Panc1 (cell line): ENCODE measurements at regions not wholly inside any gene's neighbourhood (a gene's known extent, or its start where the extent isn't known, plus 50 kb on each side); places are given as distances from the start of the nearest gene placed in this dataset.

Source experiments
- CTCF ChIP-seq: fragments of 450-650 bp; IDR thresholded peaks from 2 replicates; pipeline ENCODE4 v1.5.1; 2017; ENCODE audit warnings: mild to moderate bottlenecking
- REST ChIP-seq, 2 experiments: IDR thresholded peaks; 2 replicates each; pipeline ENCODE4 v1.6.1; 2011 to 2012; ENCODE audit warnings: low read depth in 2 of 2, control low read depth in 1 of 2, low read length in 1 of 2, mild to moderate bottlenecking in 1 of 2, moderate library complexity in 1 of 2; ENCODE audit not compliant: insufficient read depth in 1 of 2
- SIN3A ChIP-seq: IDR thresholded peaks from 2 replicates; pipeline ENCODE4 v1.6.1; 2012; ENCODE audit warnings: low read depth, mild to moderate bottlenecking, low read length, moderate library complexity, borderline replicate concordance; ENCODE audit not compliant: insufficient read depth
- TCF7L2 ChIP-seq: IDR thresholded peaks from 2 replicates; pipeline ENCODE4 v1.6.1; 2011; ENCODE audit warnings: mild to moderate bottlenecking, low read depth, low read length, inconsistent platforms

- TF ChIP-seq CTCF (no peak), TCF7L2 (no peak), REST (IDR thresholded peaks at IDR 0.05; ENCODE audit: insufficient read depth in 1 of 2, low read depth in 2 of 2, low read length in 1 of 2) (no peak), SIN3A (no peak)
Observed at GRCh38 chr2:56099963-56100362, 83.8 kb upstream of the CCDC85A start.
